Effector memory CD4-positive, alpha-beta T cell (primary cell): ENCODE measurements at regions not wholly inside any gene's neighbourhood (a gene's known extent, or its start where the extent isn't known, plus 50 kb on each side); places are given as distances from the start of the nearest gene placed in this dataset.

Experiments
- DNase-seq, 3 donors: peaks; one replicate each; pipeline ENCODE4 v3.0.0-alpha.2; 2020
- H3K27ac ChIP-seq: 2 replicates; pipeline ENCODE4 v1.7.0; 2013; ENCODE audit warnings: mild to moderate bottlenecking, low read length, moderate library complexity; ENCODE audit not compliant: insufficient read depth, poor library complexity, severe bottlenecking
- H3K27me3 ChIP-seq: replicated peaks from 2 replicates; pipeline ENCODE4 v1.7.0; 2013; ENCODE audit warnings: mild to moderate bottlenecking, low read length; ENCODE audit not compliant: insufficient read depth, control insufficient read depth, poor library complexity, severe bottlenecking
- H3K36me3 ChIP-seq: 2 replicates; pipeline ENCODE4 v1.7.0; 2013; ENCODE audit warnings: mild to moderate bottlenecking, low read length, moderate library complexity; ENCODE audit not compliant: control insufficient read depth, insufficient read depth
- H3K4me1 ChIP-seq: 2 replicates; pipeline ENCODE4 v1.7.0; 2013; ENCODE audit warnings: low read length, mild to moderate bottlenecking; ENCODE audit not compliant: control insufficient read depth, insufficient read depth, poor library complexity, severe bottlenecking
- H3K4me3 ChIP-seq: 2 replicates; pipeline ENCODE4 v1.7.0; 2013; ENCODE audit warnings: low read length, low read depth, mild to moderate bottlenecking; ENCODE audit not compliant: insufficient read depth, poor library complexity, severe bottlenecking
- H3K9me3 ChIP-seq: 2 replicates; pipeline ENCODE4 v1.7.0; 2013; ENCODE audit warnings: mild to moderate bottlenecking, low read length, moderate library complexity; ENCODE audit not compliant: control insufficient read depth

GRCh38 chr16:79754501-79754900, 154.0 kb upstream of the MAF start:
- Histone ChIP-seq H3K4me1 (peaks cover 9% of the 10 kb centered on the region), H3K4me3 (no peak overlapping the region), H3K27ac (no peak overlapping the region), H3K27me3 (no peaks in the 10 kb centered on the region), H3K36me3 (no peaks in the 10 kb centered on the region), H3K9me3 (peaks cover 4% of the 10 kb centered on the region)
- DNase-seq, result no peak

GRCh38 chr16:79754081-79754480, 153.5 kb upstream of the MAF start:
- no peak overlapping the region for H3K27ac ChIP-seq
- H3K36me3 ChIP-seq, result no peaks in the 10 kb centered on the region
- no peaks in the 10 kb centered on the region for H3K27me3 ChIP-seq
- H3K4me3 ChIP-seq, result no peak overlapping the region
- H3K4me1 ChIP-seq, result peaks cover 9% of the 10 kb centered on the region
- no peak for DNase-seq
- peaks cover 4% of the 10 kb centered on the region for H3K9me3 ChIP-seq

- Histone ChIP-seq H3K36me3 (no peaks in the 10 kb centered on the region), H3K4me3 (no peak overlapping the region), H3K9me3 (peaks cover 4% of the 10 kb centered on the region), H3K4me1 (peaks cover 9% of the 10 kb centered on the region), H3K27ac (no peak overlapping the region), H3K27me3 (no peaks in the 10 kb centered on the region)
- DNase-seq, result no peak
Measured at GRCh38 chr16:79753286-79753685, 152.7 kb upstream of the MAF start.

GRCh38 chr16:79752396-79752795, 151.9 kb upstream of the MAF start:
- Histone ChIP-seq H3K36me3 (no peaks in the 10 kb centered on the region), H3K4me3 (no peak overlapping the region), H3K27me3 (no peaks in the 10 kb centered on the region), H3K4me1 (peaks cover 9% of the 10 kb centered on the region), H3K27ac (no peak overlapping the region), H3K9me3 (peaks cover 4% of the 10 kb centered on the region)
- no peak for DNase-seq

- DNase-seq, result no peak
- H3K27ac ChIP-seq, result no peak overlapping the region
- H3K4me3 ChIP-seq, result no peak overlapping the region
- no peaks in the 10 kb centered on the region for H3K36me3 ChIP-seq
- peaks cover 9% of the 10 kb centered on the region for H3K4me1 ChIP-seq
- H3K9me3 ChIP-seq, result peaks cover 4% of the 10 kb centered on the region
- no peaks in the 10 kb centered on the region for H3K27me3 ChIP-seq
Measured at GRCh38 chr16:79751471-79752184, 151.1 kb upstream of the MAF start.

GRCh38 chr16:79750311-79750710, 149.8 kb upstream of the MAF start:
- Histone ChIP-seq H3K36me3 (no peaks in the 10 kb centered on the region), H3K27ac (no peak overlapping the region), H3K4me3 (no peak overlapping the region), H3K4me1 (peaks cover 9% of the 10 kb centered on the region), H3K9me3 (peaks cover 4% of the 10 kb centered on the region), H3K27me3 (no peaks in the 10 kb centered on the region)
- no peak for DNase-seq

- Histone ChIP-seq H3K4me3 (no peak overlapping the region), H3K4me1 (no peaks in the 10 kb centered on the region), H3K36me3 (no peaks in the 10 kb centered on the region), H3K27ac (no peak overlapping the region), H3K27me3 (no peaks in the 10 kb centered on the region), H3K9me3 (peaks cover 4% of the 10 kb centered on the region)
- DNase-seq, result no peak
Measured at GRCh38 chr16:79748629-79749028, 148.1 kb upstream of the MAF start.

- no peaks in the 10 kb centered on the region for H3K4me1 ChIP-seq
- no peak for DNase-seq
- no peak overlapping the region for H3K4me3 ChIP-seq
- no peak overlapping the region for H3K27ac ChIP-seq
- no peaks in the 10 kb centered on the region for H3K36me3 ChIP-seq
- no peaks in the 10 kb centered on the region for H3K27me3 ChIP-seq
- peaks cover 4% of the 10 kb centered on the region for H3K9me3 ChIP-seq
Measured at GRCh38 chr16:79747688-79748087, 147.2 kb upstream of the MAF start.

- Histone ChIP-seq H3K36me3 (no peaks in the 10 kb centered on the region), H3K27ac (no peak overlapping the region), H3K9me3 (no peaks in the 10 kb centered on the region), H3K4me1 (no peaks in the 10 kb centered on the region), H3K4me3 (no peak overlapping the region), H3K27me3 (no peaks in the 10 kb centered on the region)
- no peak for DNase-seq
Measured at GRCh38 chr16:79740252-79740651, 139.7 kb upstream of the MAF start.

- DNase-seq, result no peak
- Histone ChIP-seq H3K36me3 (no peaks in the 10 kb centered on the region), H3K4me3 (no peak overlapping the region), H3K9me3 (no peaks in the 10 kb centered on the region), H3K27ac (no peak overlapping the region), H3K27me3 (no peaks in the 10 kb centered on the region), H3K4me1 (no peaks in the 10 kb centered on the region)
Measured at GRCh38 chr16:79735271-79735670, 134.7 kb upstream of the MAF start.
